Caco-2 (cell line): ENCODE measurements at regions not wholly inside any gene's neighbourhood (a gene's known extent, or its start where the extent isn't known, plus 50 kb on each side); places are given as distances from the start of the nearest gene placed in this dataset.
"Not testable (repeated sequence)": the region's sequence is repeated elsewhere in the genome, so short reads cannot be mapped to it uniquely, and the experiment has no call there.

Experiments used
- BruUV-seq: library from RNA; stranded (reverse); fragments of 400-500 nt; replicated peaks from 2 replicates; lab custom pipeline; 2021; lab: Mats Ljungman, UMichigan
- CTCF ChIA-PET: fragments of 300-600 bp; sonication (Branson Sonifier 250); formaldehyde crosslinking; loops from one replicate; lab custom pipeline; 2022; ENCODE audit warnings: antibody characterized with exemption; lab: Charles Lee
- POLR2A ChIA-PET: fragments of 300-600 bp; sonication (Branson Sonifier 250); formaldehyde crosslinking; loops from one replicate; lab custom pipeline; 2022; ENCODE audit warnings: antibody characterized with exemption; lab: Charles Lee
- DNase-seq, 2 experiments: peaks; one replicate each; pipeline versions ENCODE4 v3.0.0 to v3.0.0-alpha.2; 2020 to 2022
- H3K27me3 ChIP-seq: replicated peaks from 2 replicates; pipeline ENCODE4 v1.6.0; 2011; ENCODE audit warnings: low read length; ENCODE audit not compliant: control insufficient read depth, insufficient read depth
- H3K36me3 ChIP-seq: 2 replicates; pipeline ENCODE4 v1.5.1; 2011; ENCODE audit warnings: low read length; ENCODE audit not compliant: control insufficient read depth, insufficient read depth
- H3K4me1 ChIP-seq: fragments of 250-450 bp; sonication (Bioruptor Pico); 2 replicates; pipeline ENCODE4 v1.5.1; 2020; ENCODE audit warnings: mild to moderate bottlenecking
- H3K4me3 ChIP-seq: 2 replicates; pipeline ENCODE4 v1.5.1; 2011; ENCODE audit warnings: low read depth, mild to moderate bottlenecking, control low read depth, low read length
- H3K9me3 ChIP-seq: fragments of 250-450 bp; sonication (Bioruptor Pico); 2 replicates; pipeline ENCODE4 v1.5.1; 2020; ENCODE audit warnings: mild to moderate bottlenecking, moderate library complexity
- H3K27ac Mint-ChIP-seq: one replicate; pipeline ENCODE4 v1.8.0; 2022; ENCODE audit warnings: mixed read lengths; ENCODE audit not compliant: unreplicated experiment
- H3K27me3 Mint-ChIP-seq: one replicate; pipeline ENCODE4 v1.8.0; 2022; ENCODE audit warnings: mixed read lengths; ENCODE audit not compliant: insufficient read depth, unreplicated experiment
- H3K36me3 Mint-ChIP-seq: one replicate; pipeline ENCODE4 v1.8.0; 2022; ENCODE audit warnings: mild to moderate bottlenecking, mixed read lengths; ENCODE audit not compliant: insufficient read depth, unreplicated experiment
- H3K4me1 Mint-ChIP-seq: one replicate; pipeline ENCODE4 v1.8.0; 2022; ENCODE audit warnings: low read depth, mixed read lengths; ENCODE audit not compliant: unreplicated experiment
- H3K4me3 Mint-ChIP-seq: one replicate; pipeline ENCODE4 v1.8.0; 2022; ENCODE audit warnings: mild to moderate bottlenecking, moderate library complexity, mixed read lengths; ENCODE audit not compliant: unreplicated experiment
- H3K9me3 Mint-ChIP-seq: one replicate; pipeline ENCODE4 v1.8.0; 2022; ENCODE audit warnings: mixed read lengths; ENCODE audit not compliant: unreplicated experiment
- intact Hi-C: fragments of 100-400 bp; cut with micrococcal nuclease; formaldehyde crosslinking; loops from one replicate; pipeline ENCODE4 v1.10.0; 2022; ENCODE audit not compliant: unreplicated experiment

GRCh38 chr18:14382666-14383065 lies 160.7 kb downstream of the POTEC start:
- H3K4me1 Mint-ChIP-seq, H3K9me3 Mint-ChIP-seq, H3K36me3 ChIP-seq, H3K9me3 ChIP-seq, intact Hi-C loops, POLR2A ChIA-PET, H3K27me3 ChIP-seq, H3K4me3 Mint-ChIP-seq, H3K27ac Mint-ChIP-seq, DNase-seq, H3K36me3 Mint-ChIP-seq, H3K4me3 ChIP-seq, BruUV-seq, CTCF ChIA-PET, H3K4me1 ChIP-seq, H3K27me3 Mint-ChIP-seq: not testable (repeated sequence)

GRCh38 chr18:14379489-14379888 lies 163.9 kb downstream of the POTEC start:
- POLR2A ChIA-PET, H3K9me3 ChIP-seq, CTCF ChIA-PET, H3K27me3 Mint-ChIP-seq, H3K36me3 ChIP-seq, H3K4me1 Mint-ChIP-seq, H3K4me3 ChIP-seq, H3K27me3 ChIP-seq, intact Hi-C loops, BruUV-seq, H3K9me3 Mint-ChIP-seq, H3K4me1 ChIP-seq, H3K4me3 Mint-ChIP-seq, DNase-seq, H3K27ac Mint-ChIP-seq, H3K36me3 Mint-ChIP-seq: not testable (repeated sequence)

GRCh38 chr18:14378376-14378775 lies 165.0 kb downstream of the POTEC start:
- H3K9me3 Mint-ChIP-seq, H3K27me3 Mint-ChIP-seq, H3K27ac Mint-ChIP-seq, DNase-seq, POLR2A ChIA-PET, CTCF ChIA-PET, H3K36me3 ChIP-seq, H3K36me3 Mint-ChIP-seq, BruUV-seq, intact Hi-C loops, H3K27me3 ChIP-seq, H3K4me1 ChIP-seq, H3K4me3 Mint-ChIP-seq, H3K9me3 ChIP-seq, H3K4me1 Mint-ChIP-seq, H3K4me3 ChIP-seq: not testable (repeated sequence)

- H3K4me1 Mint-ChIP-seq, POLR2A ChIA-PET, H3K4me1 ChIP-seq, H3K27me3 Mint-ChIP-seq, H3K36me3 ChIP-seq, DNase-seq, H3K27ac Mint-ChIP-seq, H3K36me3 Mint-ChIP-seq, H3K4me3 ChIP-seq, intact Hi-C loops, BruUV-seq, H3K27me3 ChIP-seq, CTCF ChIA-PET, H3K9me3 Mint-ChIP-seq, H3K9me3 ChIP-seq, H3K4me3 Mint-ChIP-seq: not testable (repeated sequence)
Measured at GRCh38 chr18:14361346-14361745, 182.1 kb downstream of the POTEC start.

GRCh38 chr18:14357553-14358297 lies 185.7 kb downstream of the POTEC start:
- intact Hi-C loops, H3K4me1 ChIP-seq, H3K36me3 Mint-ChIP-seq, H3K27me3 ChIP-seq, H3K4me3 Mint-ChIP-seq, H3K27ac Mint-ChIP-seq, BruUV-seq, H3K9me3 ChIP-seq, CTCF ChIA-PET, H3K4me3 ChIP-seq, H3K9me3 Mint-ChIP-seq, DNase-seq, H3K4me1 Mint-ChIP-seq, H3K36me3 ChIP-seq, POLR2A ChIA-PET, H3K27me3 Mint-ChIP-seq: not testable (repeated sequence)

- H3K4me3 ChIP-seq, H3K27ac Mint-ChIP-seq, H3K4me1 Mint-ChIP-seq, H3K4me3 Mint-ChIP-seq, H3K27me3 ChIP-seq, H3K36me3 Mint-ChIP-seq, BruUV-seq, H3K36me3 ChIP-seq, POLR2A ChIA-PET, H3K27me3 Mint-ChIP-seq, H3K4me1 ChIP-seq, intact Hi-C loops, CTCF ChIA-PET, H3K9me3 ChIP-seq, DNase-seq, H3K9me3 Mint-ChIP-seq: not testable (repeated sequence)
Measured at GRCh38 chr18:14342170-14342569, 201.2 kb downstream of the POTEC start.

GRCh38 chr18:14336017-14336416 lies 203.8 kb upstream of the ZNF519 start:
- H3K4me3 Mint-ChIP-seq, H3K4me3 ChIP-seq, DNase-seq, H3K4me1 Mint-ChIP-seq, H3K4me1 ChIP-seq, H3K9me3 Mint-ChIP-seq, intact Hi-C loops, BruUV-seq, H3K27me3 Mint-ChIP-seq, H3K9me3 ChIP-seq, H3K36me3 Mint-ChIP-seq, POLR2A ChIA-PET, H3K27me3 ChIP-seq, H3K36me3 ChIP-seq, CTCF ChIA-PET, H3K27ac Mint-ChIP-seq: not testable (repeated sequence)
